SIG-M5 (cell line): ENCODE measurements at regions not wholly inside any gene's neighbourhood (a gene's known extent, or its start where the extent isn't known, plus 50 kb on each side); places are given as distances from the start of the nearest gene placed in this dataset.

Experiments used
- DNase-seq: peaks from one replicate; lab custom pipeline; 2025; lab: John Stamatoyannopoulos, UW

- no peak for DNase-seq
Observed at GRCh38 chr13:73397496-73398305, 338.9 kb downstream of the KLF5 start.

DNA sequence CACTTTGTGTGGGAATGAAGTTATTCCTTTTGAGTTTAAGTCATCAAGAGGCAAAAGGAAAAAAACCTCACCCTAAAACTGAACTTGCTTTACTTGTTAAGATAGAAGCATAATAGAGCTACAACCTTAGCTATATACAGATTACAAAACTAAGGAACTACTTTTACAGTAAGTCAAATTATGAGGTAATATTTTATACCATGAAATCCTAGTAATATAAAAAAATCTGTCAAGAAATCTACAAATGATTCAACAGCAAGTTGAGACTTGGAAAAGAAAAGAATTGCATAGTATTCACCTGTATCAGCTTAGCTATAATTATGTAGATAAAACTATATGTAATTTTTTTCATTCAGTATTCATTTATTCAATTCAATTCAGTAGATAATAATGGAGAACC is 335.3 kb downstream of the KLF5 start:
- no peak for DNase-seq

DNA sequence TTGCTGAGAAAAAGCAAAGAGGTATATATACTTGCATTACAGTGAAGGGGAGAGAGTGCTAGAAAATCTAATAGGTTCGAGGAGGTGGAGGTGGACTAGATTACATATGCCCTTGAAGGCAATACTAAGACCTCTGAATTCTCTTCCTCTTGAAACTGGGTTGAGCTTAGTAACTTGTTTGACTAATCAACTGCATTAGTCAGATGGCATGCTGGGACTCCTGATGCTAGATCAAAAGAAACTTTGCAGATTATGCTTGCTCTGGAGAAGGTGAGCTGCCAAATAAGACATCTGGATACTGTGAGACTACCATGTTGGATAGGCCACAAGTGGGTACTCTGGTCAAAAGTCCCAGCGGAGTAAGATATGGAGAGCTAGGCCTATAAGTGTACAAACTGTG is 331.3 kb downstream of the KLF5 start:
- DNase-seq, result no peak

DNA sequence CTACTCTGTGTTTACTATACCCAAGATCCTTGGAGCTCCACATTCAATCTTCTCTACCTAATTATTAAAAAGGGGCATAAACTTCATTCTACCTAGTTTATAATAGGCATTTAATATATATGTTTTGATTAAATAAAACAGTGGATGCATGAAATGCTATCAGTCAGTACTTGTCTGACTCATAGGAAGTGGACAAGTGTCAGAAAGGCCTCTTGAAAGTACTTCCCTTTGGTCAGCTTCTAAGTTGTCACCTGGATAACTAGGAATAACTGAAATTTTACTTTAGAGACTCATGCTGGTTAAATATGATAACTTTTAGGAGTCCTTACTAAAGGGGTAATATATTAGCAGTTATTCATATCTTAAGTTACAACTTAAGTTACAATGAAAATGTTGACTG is 329.8 kb downstream of the KLF5 start:
- DNase-seq, result no peak

GRCh38 chr13:73387318-73387717 is 328.5 kb downstream of the KLF5 start:
- DNase-seq, result no peak

DNA sequence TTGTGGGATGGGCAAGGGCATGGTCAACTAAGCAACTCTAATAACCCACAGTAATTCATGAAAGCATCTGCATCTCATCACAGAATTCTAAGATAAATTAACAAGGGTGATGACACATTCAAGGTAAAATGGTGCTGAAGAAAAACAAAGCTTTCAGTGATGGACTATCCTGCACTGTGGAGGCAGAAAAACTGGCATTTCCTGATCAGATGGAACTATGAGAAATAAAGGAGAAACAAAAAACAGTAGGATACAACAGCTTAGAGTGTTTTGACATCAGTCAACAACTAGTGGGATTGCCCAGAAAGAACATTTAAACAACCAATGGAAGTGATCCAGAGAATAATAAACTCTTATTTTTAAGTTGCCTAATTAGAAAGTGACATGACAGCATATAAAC is 327.0 kb downstream of the KLF5 start:
- DNase-seq, result no peak

DNA sequence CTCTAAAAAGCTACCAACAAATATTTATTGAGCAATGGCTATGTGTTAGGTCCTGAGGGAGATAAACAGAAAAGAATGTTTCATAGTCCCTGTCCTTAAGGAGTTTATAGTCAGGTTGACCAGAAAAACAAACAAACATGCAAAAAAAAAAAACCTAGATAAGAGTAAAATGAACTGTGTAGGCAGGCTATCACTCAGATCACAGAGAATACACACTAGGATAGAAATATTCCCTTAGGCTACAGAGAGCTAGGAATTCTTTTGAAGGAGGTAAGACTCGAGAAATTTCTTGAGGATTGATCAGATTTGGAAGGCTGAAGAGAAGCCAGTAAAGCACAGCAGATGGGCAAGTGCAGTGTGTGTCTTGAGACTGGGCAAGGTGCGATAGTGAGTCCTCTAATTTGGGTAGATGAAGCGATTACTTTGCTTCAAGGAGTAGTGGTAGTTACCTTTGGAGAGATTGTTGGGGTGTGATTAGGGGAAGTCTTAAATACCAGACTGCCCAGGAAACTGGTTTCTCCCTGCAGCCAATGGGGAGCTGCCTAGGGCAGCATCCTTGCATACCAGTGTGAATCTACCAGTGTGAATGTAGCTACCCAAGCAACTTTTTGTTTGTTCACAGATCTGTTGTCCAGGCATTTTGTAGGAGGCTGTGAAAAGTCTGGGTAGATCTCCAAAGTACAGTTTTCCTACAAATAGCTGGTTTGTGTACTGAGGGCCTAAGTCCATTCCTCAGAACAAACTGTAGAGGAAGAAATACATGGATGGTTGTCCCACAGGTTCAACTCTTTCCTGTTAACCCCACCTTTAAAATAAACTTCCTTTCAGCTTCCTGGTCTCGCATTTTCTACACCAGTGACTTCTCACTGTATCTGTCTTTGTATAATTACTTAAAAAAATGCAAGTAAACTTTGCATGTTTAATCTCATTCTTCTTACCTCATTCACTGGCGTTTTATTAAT is 314.1 kb downstream of the KLF5 start:
- no peak for DNase-seq

- DNase-seq, result no peak
Observed at GRCh38 chr13:73370066-73370465, 311.3 kb downstream of the KLF5 start.

- DNase-seq, result no peak
Observed at GRCh38 chr13:73369095-73369494, 310.3 kb downstream of the KLF5 start.

GRCh38 chr13:73368608-73369007 is 309.8 kb downstream of the KLF5 start:
- DNase-seq, result no peak

GRCh38 chr13:73367886-73368285 is 309.1 kb downstream of the KLF5 start:
- no peak for DNase-seq

- no peak for DNase-seq
Observed at GRCh38 chr13:73366241-73366640, 307.4 kb downstream of the KLF5 start.

DNA sequence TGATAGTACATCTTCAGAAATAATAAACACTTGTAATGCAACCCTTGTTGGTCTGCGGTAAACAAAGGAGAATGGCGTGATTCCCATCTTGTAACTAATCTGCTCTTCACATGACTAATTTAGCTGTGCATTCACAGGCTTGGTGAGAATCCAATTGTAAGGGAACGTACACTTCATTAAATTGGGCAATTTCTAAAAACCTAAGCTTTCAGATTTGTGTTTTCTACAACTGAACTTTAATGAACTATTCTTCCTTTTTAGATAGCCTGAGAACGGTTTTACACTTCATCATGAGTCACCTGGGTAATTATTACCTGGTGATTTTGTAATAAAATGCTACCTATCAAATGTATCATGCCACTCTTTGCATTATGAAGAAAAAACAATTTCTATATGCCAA is 306.9 kb downstream of the KLF5 start:
- no peak for DNase-seq

GRCh38 chr13:73365252-73365651 is 306.4 kb downstream of the KLF5 start:
- no peak for DNase-seq

- no peak for DNase-seq
Observed at GRCh38 chr13:73364736-73365135, 305.9 kb downstream of the KLF5 start.

DNA sequence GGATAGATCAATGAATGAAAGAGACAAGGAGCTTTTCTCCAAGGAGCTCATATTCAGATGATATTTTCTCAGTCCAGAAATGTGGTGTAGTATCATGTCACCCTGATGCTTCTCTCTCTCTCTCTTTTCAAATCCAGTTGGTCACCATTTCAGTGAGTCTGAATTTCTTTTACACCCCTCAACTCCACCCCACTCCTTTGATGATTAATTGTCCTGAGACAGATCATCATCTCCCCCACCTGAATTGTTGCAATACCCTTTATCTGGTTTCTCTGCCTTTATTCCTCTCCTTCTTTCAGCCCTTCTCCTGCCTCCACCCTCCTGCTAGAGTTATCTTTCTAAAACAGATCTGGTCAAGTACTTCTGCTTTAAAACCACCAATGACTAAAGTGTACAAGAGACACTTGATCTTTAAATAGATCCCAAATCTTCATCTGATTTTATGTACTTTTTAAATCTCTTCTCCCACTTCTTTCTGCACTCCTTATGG is 299.8 kb downstream of the KLF5 start:
- DNase-seq, result no peak

DNA sequence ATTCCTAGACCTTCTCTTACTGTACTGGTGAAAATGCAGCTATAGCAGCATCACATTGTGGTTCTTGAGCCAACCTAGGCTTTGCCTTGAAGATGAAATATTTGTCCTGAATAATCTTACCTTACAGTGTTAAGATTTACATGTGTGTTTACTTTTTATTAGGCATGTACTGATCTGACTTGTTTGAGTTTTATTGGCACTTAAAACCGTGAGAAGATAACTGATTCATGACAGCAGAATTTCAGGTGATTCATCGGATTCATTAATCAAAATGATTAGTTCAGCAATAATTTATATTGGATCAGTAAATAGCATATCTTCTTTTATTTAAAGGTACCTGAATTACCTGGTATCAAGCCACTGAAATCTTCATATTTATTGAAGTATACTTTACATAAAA is 296.3 kb downstream of the KLF5 start:
- no peak for DNase-seq

- DNase-seq, result no peak
Observed at GRCh38 chr13:73351730-73352129, 292.9 kb downstream of the KLF5 start.

GRCh38 chr13:73341748-73342147 is 282.9 kb downstream of the KLF5 start:
- DNase-seq, result no peak

DNA sequence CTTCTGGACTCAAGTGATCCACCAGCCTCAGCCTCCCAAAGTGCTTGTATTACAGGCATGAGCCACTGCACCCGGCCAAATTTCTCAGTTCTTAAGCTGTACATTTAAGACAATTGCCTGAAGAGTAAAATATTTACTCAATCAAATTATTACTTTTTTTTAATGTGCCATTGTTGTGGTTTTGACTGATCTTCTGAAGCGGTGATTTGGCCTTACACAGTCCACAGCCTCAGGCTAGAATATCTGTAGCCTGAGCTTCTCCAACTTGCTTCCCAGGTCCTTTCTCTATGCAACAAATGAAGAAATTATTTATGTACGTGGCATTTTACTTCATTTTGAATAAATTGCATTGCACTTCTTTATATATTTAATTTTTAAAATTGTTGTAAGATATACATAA is 281.3 kb downstream of the KLF5 start:
- DNase-seq, result no peak

DNA sequence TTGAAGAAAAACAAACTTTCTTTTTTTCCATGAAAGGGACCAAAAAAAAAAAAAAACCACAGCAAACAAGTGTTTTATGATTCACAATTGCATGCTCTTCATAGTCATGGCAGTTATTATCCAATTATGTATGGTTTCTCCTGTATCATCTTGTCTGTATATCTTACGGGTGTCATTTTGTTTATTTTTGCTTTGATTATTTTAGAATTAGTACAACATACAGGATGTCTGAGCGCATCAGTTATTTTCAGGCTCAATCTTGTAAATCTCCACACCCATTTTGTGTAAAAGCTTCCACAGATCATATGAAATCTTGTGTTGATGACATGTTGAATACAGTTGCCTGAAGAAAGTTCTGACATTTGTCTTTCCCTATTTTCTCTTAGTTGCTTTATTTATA is 280.3 kb downstream of the KLF5 start:
- DNase-seq, result no peak

DNA sequence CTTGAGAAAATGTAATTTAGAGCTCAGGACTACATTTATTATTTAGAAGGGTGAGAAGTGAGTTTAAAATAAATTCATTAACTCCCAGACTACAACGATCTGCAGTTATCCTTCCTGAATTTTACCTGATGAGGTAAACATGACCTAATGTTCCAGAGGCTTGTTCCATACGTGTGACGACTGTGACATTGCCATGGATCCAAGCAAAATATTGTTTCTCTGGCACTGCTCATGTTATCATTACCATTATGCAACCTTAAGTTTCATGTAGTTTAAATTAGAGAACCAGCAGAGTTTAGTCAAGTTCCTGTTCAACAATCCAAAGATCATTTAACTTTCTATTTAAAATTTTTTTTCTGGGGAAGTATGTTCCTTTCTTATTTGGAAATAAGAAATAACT is 279.6 kb downstream of the KLF5 start:
- no peak for DNase-seq

GRCh38 chr13:73337532-73337931 is 278.7 kb downstream of the KLF5 start:
- DNase-seq, result no peak
